ENCODE measurements at regions not wholly inside any gene's neighbourhood (a gene's known extent, or its start where the extent isn't known, plus 50 kb on each side); places are given as distances from the start of the nearest gene placed in this dataset.

GRCh38 chr21:38688068-38688467 is 117.7 kb upstream of the ETS2 start:
- TF ChIP-seq CTCF (IDR thresholded peaks at IDR 0.05; ENCODE audit: borderline replicate concordance, extremely low read depth, low read length, poor library complexity, severe bottlenecking), result no peak
- no peak for TF ChIP-seq EZH2 (IDR thresholded peaks at IDR 0.05; ENCODE audit: borderline replicate concordance, low read depth, low read length, severe bottlenecking)

All from DND-41 (cell line).